ENCODE measurements at regions not wholly inside any gene's neighbourhood (a gene's known extent, or its start where the extent isn't known, plus 50 kb on each side); places are given as distances from the start of the nearest gene placed in this dataset.

- TF ChIP-seq, protein P1, sequence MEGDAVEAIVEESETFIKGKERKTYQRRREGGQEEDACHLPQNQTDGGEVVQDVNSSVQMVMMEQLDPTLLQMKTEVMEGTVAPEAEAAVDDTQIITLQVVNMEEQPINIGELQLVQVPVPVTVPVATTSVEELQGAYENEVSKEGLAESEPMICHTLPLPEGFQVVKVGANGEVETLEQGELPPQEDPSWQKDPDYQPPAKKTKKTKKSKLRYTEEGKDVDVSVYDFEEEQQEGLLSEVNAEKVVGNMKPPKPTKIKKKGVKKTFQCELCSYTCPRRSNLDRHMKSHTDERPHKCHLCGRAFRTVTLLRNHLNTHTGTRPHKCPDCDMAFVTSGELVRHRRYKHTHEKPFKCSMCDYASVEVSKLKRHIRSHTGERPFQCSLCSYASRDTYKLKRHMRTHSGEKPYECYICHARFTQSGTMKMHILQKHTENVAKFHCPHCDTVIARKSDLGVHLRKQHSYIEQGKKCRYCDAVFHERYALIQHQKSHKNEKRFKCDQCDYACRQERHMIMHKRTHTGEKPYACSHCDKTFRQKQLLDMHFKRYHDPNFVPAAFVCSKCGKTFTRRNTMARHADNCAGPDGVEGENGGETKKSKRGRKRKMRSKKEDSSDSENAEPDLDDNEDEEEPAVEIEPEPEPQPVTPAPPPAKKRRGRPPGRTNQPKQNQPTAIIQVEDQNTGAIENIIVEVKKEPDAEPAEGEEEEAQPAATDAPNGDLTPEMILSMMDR (IDR thresholded peaks at IDR 0.05; ENCODE audit: insufficient read depth, low read length, poor library complexity, severe bottlenecking), result no peak
- no peak for TF ChIP-seq EZH2phosphoT487 (conservative IDR thresholded peaks at IDR 0.05; ENCODE audit: low read length)
Measured at GRCh38 chr2:12957251-12957650, 240.5 kb downstream of the TRIB2 start.
